Loucy (cell line): ENCODE measurements at regions not wholly inside any gene's neighbourhood (a gene's known extent, or its start where the extent isn't known, plus 50 kb on each side); places are given as distances from the start of the nearest gene placed in this dataset.

Experiments used
- H2AFZ ChIP-seq: fragments of 200-600 bp; sonication (generic); 2 replicates; pipeline ENCODE4 v1.6.0; 2016; ENCODE audit warnings: antibody characterized with exemption, mild to moderate bottlenecking, low read length, moderate library complexity
- H3F3A ChIP-seq: fragments of 200-600 bp; 2 replicates; pipeline ENCODE4 v1.6.0; 2016; ENCODE audit warnings: antibody characterized with exemption, low read depth, mild to moderate bottlenecking
- H3K27me3 ChIP-seq: fragments of 200-600 bp; sonication (generic); 2 replicates; pipeline ENCODE4 v1.6.1; 2014; ENCODE audit warnings: low read length, mild to moderate bottlenecking; ENCODE audit not compliant: insufficient read depth, poor library complexity, severe bottlenecking
- H3K36me3 ChIP-seq: fragments of 200-600 bp; sonication (generic); 2 replicates; pipeline ENCODE4 v1.6.1; 2016; ENCODE audit warnings: low read length; ENCODE audit not compliant: insufficient read depth
- H3K4me1 ChIP-seq: fragments of 200-600 bp; sonication (generic); 2 replicates; pipeline ENCODE4 v1.5.1; 2014; ENCODE audit warnings: low read length, mild to moderate bottlenecking; ENCODE audit not compliant: insufficient read depth, poor library complexity, severe bottlenecking
- H3K4me2 ChIP-seq: fragments of 200-600 bp; sonication (generic); 2 replicates; pipeline ENCODE4 v1.6.0; 2014; ENCODE audit warnings: antibody characterized with exemption, low read length, low read depth, mild to moderate bottlenecking; ENCODE audit not compliant: poor library complexity, severe bottlenecking
- H3K4me3 ChIP-seq: fragments of 200-600 bp; sonication (generic); 2 replicates; pipeline ENCODE4 v1.5.1; 2014; ENCODE audit warnings: low read length, mild to moderate bottlenecking, mixed read lengths; ENCODE audit not compliant: poor library complexity, severe bottlenecking
- H3K79me2 ChIP-seq: fragments of 200-600 bp; sonication (generic); 2 replicates; pipeline ENCODE4 v1.6.1; 2014; ENCODE audit warnings: low read length; ENCODE audit not compliant: insufficient read depth
- H3K9ac ChIP-seq: fragments of 200-600 bp; sonication (generic); 2 replicates; pipeline ENCODE4 v1.6.0; 2014; ENCODE audit warnings: mild to moderate bottlenecking, low read depth, low read length, moderate library complexity; ENCODE audit not compliant: poor library complexity, severe bottlenecking
- H3K9me2 ChIP-seq: fragments of 200-600 bp; sonication (generic); replicated peaks from 2 replicates; pipeline ENCODE4 v1.6.1; 2016; ENCODE audit warnings: low read depth, low read length, mixed read lengths
- H3K9me3 ChIP-seq: fragments of 200-600 bp; sonication (generic); 2 replicates; pipeline ENCODE4 v1.6.1; 2014; ENCODE audit warnings: mild to moderate bottlenecking, antibody characterized with exemption, low read length, low read depth; ENCODE audit not compliant: insufficient read depth
- H4K20me1 ChIP-seq: fragments of 200-600 bp; sonication (generic); 2 replicates; pipeline ENCODE4 v1.6.0; 2014; ENCODE audit warnings: antibody characterized with exemption, low read length, mild to moderate bottlenecking; ENCODE audit not compliant: insufficient read depth, poor library complexity, severe bottlenecking
- EZH2phosphoT487 ChIP-seq: fragments of 200-600 bp; IDR thresholded peaks from 2 replicates; pipeline ENCODE4 v1.6.1; 2018; ENCODE audit warnings: antibody characterized with exemption, mild to moderate bottlenecking, moderate library complexity, borderline replicate concordance
- TF ChIP-seq, protein P1 (sequence below): fragments of 200-600 bp; sonication (generic); conservative IDR thresholded peaks from 2 replicates; pipeline ENCODE4 v1.5.1; 2014; ENCODE audit warnings: mild to moderate bottlenecking, antibody characterized with exemption, low read length

DNA sequence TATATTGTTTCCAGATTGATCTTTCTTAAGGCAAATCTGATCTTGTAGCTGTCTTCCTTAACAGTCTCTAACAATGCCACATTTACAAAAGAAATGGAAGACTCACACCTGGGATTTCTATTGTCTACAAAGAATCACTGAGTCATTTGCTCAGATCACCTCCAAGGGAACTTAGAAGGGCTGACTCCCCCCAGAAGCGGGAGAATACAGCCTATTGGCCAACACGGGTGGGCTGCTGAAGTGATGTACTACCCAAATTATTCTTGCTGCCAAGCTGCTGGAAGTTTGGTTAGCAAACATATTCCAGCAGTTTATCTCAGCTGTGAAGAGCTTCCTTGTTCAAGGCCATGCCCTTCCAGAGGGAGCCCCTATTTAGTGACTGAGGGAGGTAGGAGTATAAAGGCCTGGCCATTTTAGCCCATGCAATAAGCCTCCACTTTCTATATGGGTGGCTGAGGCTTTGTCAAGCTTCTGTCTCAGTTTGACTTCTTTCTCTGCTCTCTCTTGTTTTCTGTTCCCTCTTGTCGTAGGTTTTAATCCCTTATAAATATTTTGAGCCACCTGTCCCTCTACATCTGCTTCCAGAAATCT is 379.4 kb downstream of the PRR16 start:
- Histone ChIP-seq H3K9ac (no peak overlapping the region), H3K79me2 (no peaks in the 10 kb centered on the region), H3K9me2 (no peaks in the 10 kb centered on the region), H4K20me1 (no peaks in the 10 kb centered on the region), H2AFZ (no peak overlapping the region), H3F3A (no peaks in the 10 kb centered on the region), H3K27me3 (no peaks in the 10 kb centered on the region), H3K9me3 (no peaks in the 10 kb centered on the region), H3K36me3 (no peaks in the 10 kb centered on the region), H3K4me1 (no peaks in the 10 kb centered on the region), H3K4me2 (no peak overlapping the region), H3K4me3 (no peak overlapping the region)
- TF ChIP-seq EZH2phosphoT487: no peak
- TF ChIP-seq, protein P1, sequence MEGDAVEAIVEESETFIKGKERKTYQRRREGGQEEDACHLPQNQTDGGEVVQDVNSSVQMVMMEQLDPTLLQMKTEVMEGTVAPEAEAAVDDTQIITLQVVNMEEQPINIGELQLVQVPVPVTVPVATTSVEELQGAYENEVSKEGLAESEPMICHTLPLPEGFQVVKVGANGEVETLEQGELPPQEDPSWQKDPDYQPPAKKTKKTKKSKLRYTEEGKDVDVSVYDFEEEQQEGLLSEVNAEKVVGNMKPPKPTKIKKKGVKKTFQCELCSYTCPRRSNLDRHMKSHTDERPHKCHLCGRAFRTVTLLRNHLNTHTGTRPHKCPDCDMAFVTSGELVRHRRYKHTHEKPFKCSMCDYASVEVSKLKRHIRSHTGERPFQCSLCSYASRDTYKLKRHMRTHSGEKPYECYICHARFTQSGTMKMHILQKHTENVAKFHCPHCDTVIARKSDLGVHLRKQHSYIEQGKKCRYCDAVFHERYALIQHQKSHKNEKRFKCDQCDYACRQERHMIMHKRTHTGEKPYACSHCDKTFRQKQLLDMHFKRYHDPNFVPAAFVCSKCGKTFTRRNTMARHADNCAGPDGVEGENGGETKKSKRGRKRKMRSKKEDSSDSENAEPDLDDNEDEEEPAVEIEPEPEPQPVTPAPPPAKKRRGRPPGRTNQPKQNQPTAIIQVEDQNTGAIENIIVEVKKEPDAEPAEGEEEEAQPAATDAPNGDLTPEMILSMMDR: no peak

DNA sequence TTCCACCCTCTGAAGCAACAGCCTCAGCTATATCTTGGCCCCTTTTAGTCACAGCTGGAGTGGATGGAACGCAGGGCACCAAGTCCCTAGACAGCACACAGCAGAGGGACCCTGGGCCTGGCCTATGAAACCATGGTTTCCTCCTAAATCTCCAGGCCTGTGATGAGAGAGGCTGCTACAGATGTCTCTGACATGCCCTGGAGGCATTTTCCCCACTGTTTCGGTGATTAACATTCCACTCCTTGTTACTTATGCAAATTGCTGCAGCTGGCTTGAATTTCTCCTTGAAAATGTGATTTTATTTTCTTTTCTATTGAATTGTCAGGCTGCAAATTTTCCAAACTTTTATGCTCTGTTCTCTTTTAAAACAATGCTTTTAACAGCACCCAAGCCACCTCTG is 384.8 kb downstream of the PRR16 start:
- no peaks in the 10 kb centered on the region for H3K27me3 ChIP-seq
- H3K36me3 ChIP-seq: no peaks in the 10 kb centered on the region
- H4K20me1 ChIP-seq: no peaks in the 10 kb centered on the region
- H3K9ac ChIP-seq: no peak overlapping the region
- H3K4me2 ChIP-seq: no peak overlapping the region
- no peaks in the 10 kb centered on the region for H3K79me2 ChIP-seq
- H2AFZ ChIP-seq: no peak overlapping the region
- no peaks in the 10 kb centered on the region for H3K9me2 ChIP-seq
- H3F3A ChIP-seq: no peaks in the 10 kb centered on the region
- no peaks in the 10 kb centered on the region for H3K4me1 ChIP-seq
- H3K4me3 ChIP-seq: no peak overlapping the region
- TF ChIP-seq, protein P1: no peak
- no peaks in the 10 kb centered on the region for H3K9me3 ChIP-seq

DNA sequence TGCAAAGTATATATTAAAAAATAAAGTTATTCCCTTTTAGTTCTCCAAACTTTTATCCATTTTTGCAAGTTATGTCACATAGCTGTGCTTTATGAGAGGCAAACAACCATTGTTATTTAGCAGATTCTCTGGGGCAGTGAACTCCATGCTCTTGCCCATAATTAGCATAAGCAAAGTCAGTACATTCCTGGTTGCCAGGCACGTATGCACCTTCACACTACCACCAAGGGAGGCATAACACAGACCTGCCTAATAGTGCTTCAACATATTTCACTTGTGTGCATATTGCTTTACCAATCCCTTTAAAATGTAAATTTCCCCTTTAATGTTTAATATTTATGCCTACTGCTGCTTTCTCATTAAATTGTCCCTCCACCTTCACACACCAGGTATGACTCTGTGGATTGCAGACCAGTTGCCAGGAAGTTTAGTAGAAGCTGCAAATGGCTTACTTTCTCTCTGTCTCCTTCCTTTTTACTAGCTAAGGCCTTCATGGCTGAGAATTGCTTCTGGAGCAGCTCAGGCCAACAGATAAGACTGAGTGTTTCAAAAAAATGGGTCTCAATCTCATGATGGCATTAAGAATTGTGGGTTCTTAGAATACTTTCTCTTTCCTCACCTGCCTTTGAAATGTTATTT is 388.2 kb downstream of the PRR16 start:
- Histone ChIP-seq H3K27me3 (no peaks in the 10 kb centered on the region), H3K4me3 (no peak overlapping the region), H4K20me1 (no peaks in the 10 kb centered on the region), H3K4me1 (no peaks in the 10 kb centered on the region), H3F3A (no peaks in the 10 kb centered on the region), H3K9me2 (no peaks in the 10 kb centered on the region), H3K9ac (no peak overlapping the region), H3K9me3 (no peaks in the 10 kb centered on the region), H3K79me2 (no peaks in the 10 kb centered on the region), H3K36me3 (no peaks in the 10 kb centered on the region), H2AFZ (no peak overlapping the region), H3K4me2 (no peak overlapping the region)
- TF ChIP-seq, protein P1: no peak
